Neural cell (in vitro differentiated cells): ENCODE measurements at regions not wholly inside any gene's neighbourhood (a gene's known extent, or its start where the extent isn't known, plus 50 kb on each side); places are given as distances from the start of the nearest gene placed in this dataset.
"Not testable (repeated sequence)": the region's sequence is repeated elsewhere in the genome, so short reads cannot be mapped to it uniquely, and the experiment has no call there.

Experiments
- H2AFZ ChIP-seq: fragments of 200-600, 300-800 bp; sonication (generic), shearing (Covaris generic); 2 replicates; pipeline ENCODE4 v1.6.0; 2014; ENCODE audit warnings: low read depth, mild to moderate bottlenecking, antibody characterized with exemption, low read length, moderate library complexity
- H3F3A ChIP-seq: fragments of 200-600 bp; shearing (Covaris generic); 2 replicates; pipeline ENCODE4 v1.6.1; 2016; ENCODE audit warnings: mild to moderate bottlenecking, moderate library complexity, mixed read lengths, antibody characterized with exemption, low read length; ENCODE audit not compliant: insufficient read depth, poor library complexity, severe bottlenecking
- H3K27ac ChIP-seq: fragments of 200-600, 300-800 bp; sonication (generic), shearing (Covaris generic); 2 replicates; pipeline ENCODE4 v1.5.1; 2014; ENCODE audit warnings: mild to moderate bottlenecking, low read length, moderate library complexity
- H3K27me3 ChIP-seq: fragments of 300-800, 200-600 bp; sonication (generic), shearing (Covaris generic); 2 replicates; pipeline ENCODE4 v1.6.0; 2014; ENCODE audit warnings: mild to moderate bottlenecking, low read depth, low read length, moderate library complexity; ENCODE audit not compliant: insufficient read depth
- H3K36me3 ChIP-seq: fragments of 300-800, 200-600 bp; sonication (generic), shearing (Covaris generic); 2 replicates; pipeline ENCODE4 v1.5.1; 2014; ENCODE audit warnings: mild to moderate bottlenecking, antibody characterized with exemption, low read length, moderate library complexity; ENCODE audit not compliant: insufficient read depth
- H3K4me2 ChIP-seq: fragments of 300-800, 200-600 bp; sonication (generic), shearing (Covaris generic); 2 replicates; pipeline ENCODE4 v1.6.0; 2014; ENCODE audit warnings: mild to moderate bottlenecking, low read length
- H3K4me3 ChIP-seq: fragments of 300-800, 200-600 bp; sonication (generic), shearing (Covaris generic); 2 replicates; pipeline ENCODE4 v1.5.1; 2014; ENCODE audit warnings: mild to moderate bottlenecking, low read length, moderate library complexity
- H3K79me2 ChIP-seq: fragments of 200-600 bp; shearing (Covaris generic); replicated peaks from 2 replicates; pipeline ENCODE4 v1.6.0; 2014; ENCODE audit warnings: mild to moderate bottlenecking, low read length, moderate library complexity; ENCODE audit not compliant: insufficient read depth
- H3K9ac ChIP-seq: fragments of 300-800, 200-600 bp; sonication (generic), shearing (Covaris generic); 2 replicates; pipeline ENCODE4 v1.6.1; 2016; ENCODE audit warnings: mild to moderate bottlenecking, low read length, mixed read lengths
- H3K9me2 ChIP-seq: fragments of 200-600 bp; shearing (Covaris generic); 2 replicates; pipeline ENCODE4 v1.6.1; 2016; ENCODE audit warnings: mild to moderate bottlenecking, low read length, mixed read lengths; ENCODE audit not compliant: insufficient read depth
- H3K9me3 ChIP-seq: fragments of 200-600, 300-800 bp; sonication (generic), shearing (Covaris generic); 2 replicates; pipeline ENCODE4 v1.6.1; 2016; ENCODE audit warnings: mild to moderate bottlenecking, mixed run types, low read length, moderate library complexity, mixed read lengths
- H4K20me1 ChIP-seq: fragments of 200-600 bp; shearing (Covaris generic); 2 replicates; pipeline ENCODE4 v1.6.1; 2016; ENCODE audit warnings: mild to moderate bottlenecking, mixed run types; ENCODE audit not compliant: insufficient read depth
- EP300 ChIP-seq: fragments of 450-650 bp; conservative IDR thresholded peaks from 2 replicates; pipeline ENCODE4 v1.6.1; 2014; ENCODE audit warnings: antibody characterized with exemption, mild to moderate bottlenecking, moderate library complexity; ENCODE audit not compliant: poor library complexity, severe bottlenecking
- EZH2 ChIP-seq: fragments of 200-600, 300-800 bp; shearing (Covaris generic), sonication (generic); IDR thresholded peaks from 2 replicates; pipeline ENCODE4 v1.6.1; 2014; ENCODE audit warnings: antibody characterized with exemption, low read length, borderline replicate concordance, mild to moderate bottlenecking; ENCODE audit not compliant: insufficient read depth, poor library complexity, severe bottlenecking
- MXI1 ChIP-seq: fragments of 450-650 bp; conservative IDR thresholded peaks from 2 replicates; pipeline ENCODE4 v1.6.1; 2014; ENCODE audit warnings: antibody characterized with exemption, mild to moderate bottlenecking; ENCODE audit not compliant: poor library complexity, severe bottlenecking
- RAD21 ChIP-seq: fragments of 450-650 bp; conservative IDR thresholded peaks from 2 replicates; pipeline ENCODE4 v1.6.1; 2014; ENCODE audit warnings: antibody characterized with exemption, mild to moderate bottlenecking, moderate library complexity
- SMC3 ChIP-seq: fragments of 450-650 bp; conservative IDR thresholded peaks from 2 replicates; pipeline ENCODE4 v1.6.1; 2014; ENCODE audit warnings: antibody characterized with exemption, mild to moderate bottlenecking, moderate library complexity; ENCODE audit not compliant: poor library complexity
- TAF1 ChIP-seq: IDR thresholded peaks from 2 replicates; pipeline ENCODE4 v1.6.1; 2012; ENCODE audit warnings: low read depth
- TF ChIP-seq, protein P1 (sequence below): fragments of 450-650 bp; IDR thresholded peaks from 2 replicates; pipeline ENCODE4 v1.5.1; 2014; ENCODE audit warnings: antibody characterized with exemption, mild to moderate bottlenecking, moderate library complexity; ENCODE audit not compliant: poor library complexity, severe bottlenecking
- TF ChIP-seq, protein P2 (sequence below): IDR thresholded peaks from 2 replicates; pipeline ENCODE4 v1.6.1; 2012; ENCODE audit warnings: borderline replicate concordance

DNA sequence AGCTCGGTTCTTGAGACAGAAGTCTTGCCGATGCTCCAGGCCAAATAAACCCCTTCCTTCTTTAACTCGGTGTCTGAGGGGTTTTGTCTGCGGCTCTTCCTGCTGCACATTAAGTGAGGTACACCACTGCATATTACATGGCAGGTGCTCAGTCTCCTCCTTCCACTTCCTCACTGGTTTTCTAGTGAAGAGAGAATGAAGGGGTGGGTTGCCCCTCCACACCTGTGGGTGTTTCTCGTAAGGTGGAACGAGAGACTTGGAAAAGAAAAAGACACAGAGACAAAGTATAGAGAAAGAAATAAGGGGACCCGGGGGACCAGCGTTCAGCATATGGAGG is 138.0 kb downstream of the OR2B2 start:
- H3F3A ChIP-seq, H4K20me1 ChIP-seq, H3K9me2 ChIP-seq, H3K9ac ChIP-seq, H3K9me3 ChIP-seq, H3K4me2 ChIP-seq, H2AFZ ChIP-seq, H3K27ac ChIP-seq, H3K36me3 ChIP-seq, H3K4me3 ChIP-seq, H3K79me2 ChIP-seq: not testable (repeated sequence)
- H3K27me3 ChIP-seq = peaks cover 14% of the 10 kb centered on the region

DNA sequence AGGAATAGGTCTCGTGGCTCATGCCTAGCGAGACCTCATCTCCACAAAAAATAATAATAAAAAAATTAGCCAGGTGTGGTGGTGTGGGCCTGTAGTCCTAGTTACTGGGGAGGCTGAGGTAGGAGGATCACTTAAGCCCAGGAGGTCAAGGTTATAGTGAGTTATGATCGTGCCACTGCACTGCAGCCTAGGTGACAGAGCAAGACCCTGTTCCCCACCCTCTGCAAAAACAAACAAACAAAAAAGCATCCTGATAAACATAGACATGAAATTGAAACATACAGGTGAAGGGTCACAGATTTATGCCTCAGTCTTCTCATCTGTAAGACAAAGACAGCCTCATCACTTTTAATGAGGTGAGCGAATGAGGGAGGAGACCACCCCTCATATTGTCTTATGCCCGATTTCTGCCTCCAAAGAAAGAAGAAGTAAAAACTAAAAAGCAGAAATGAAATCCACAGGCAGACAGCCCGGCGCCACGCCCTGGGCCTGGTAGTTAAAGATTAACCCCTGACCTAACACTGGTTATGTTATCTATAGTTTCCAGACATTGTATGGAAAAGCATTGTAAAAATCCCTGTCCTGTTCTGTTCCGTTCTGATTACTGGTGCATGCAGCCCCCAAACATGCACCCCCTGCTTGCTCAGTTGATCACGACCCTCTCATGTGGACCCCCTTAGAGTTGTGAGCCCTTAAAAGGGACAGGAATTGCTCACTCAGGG is 138.5 kb downstream of the OR2B2 start:
- H3F3A ChIP-seq, H3K9ac ChIP-seq, H4K20me1 ChIP-seq, H3K9me2 ChIP-seq, H3K27ac ChIP-seq, H3K36me3 ChIP-seq, H3K79me2 ChIP-seq, H3K4me3 ChIP-seq, H3K4me2 ChIP-seq, H2AFZ ChIP-seq, H3K9me3 ChIP-seq: not testable (repeated sequence)
- peaks cover 14% of the 10 kb centered on the region for H3K27me3 ChIP-seq

DNA sequence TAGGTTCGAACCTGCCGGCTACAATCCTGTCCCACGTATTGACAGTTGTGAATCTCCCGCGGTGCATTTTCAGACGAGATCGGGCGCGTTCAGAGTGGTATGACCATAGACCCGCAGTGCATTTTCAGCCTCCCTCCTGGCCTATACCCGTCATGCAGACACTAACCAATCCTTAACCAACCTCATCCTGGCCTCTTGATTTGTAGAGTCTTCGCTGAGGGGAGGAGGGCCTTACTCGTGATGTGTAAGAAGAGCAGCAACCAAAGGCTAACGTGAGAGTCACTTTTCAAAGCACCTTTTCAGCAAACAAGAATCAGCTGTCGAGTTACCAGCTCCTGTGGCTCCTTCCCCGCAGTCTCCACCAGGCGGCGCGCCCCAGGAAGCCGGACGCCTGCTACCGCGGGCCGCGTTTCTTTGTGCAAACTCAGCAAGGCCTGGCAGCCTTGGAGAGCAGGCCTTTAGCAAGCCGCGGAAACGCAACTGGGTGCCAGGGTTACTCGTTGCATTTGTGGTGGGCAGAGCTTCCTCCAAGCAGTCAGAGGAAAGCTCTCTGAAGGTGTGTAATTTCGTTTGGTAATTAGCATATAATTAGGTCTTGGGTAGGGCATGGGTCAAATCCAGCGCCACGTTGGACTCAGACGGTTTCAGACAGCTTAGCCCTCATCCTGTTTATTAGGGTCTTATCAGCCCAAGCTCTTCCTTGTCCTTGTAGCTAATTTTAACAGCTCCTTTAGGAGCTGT is 139.8 kb downstream of the OR2B2 start:
- Histone ChIP-seq H3K36me3 (no peaks in the 10 kb centered on the region), H3K9me3 (no peaks in the 10 kb centered on the region), H4K20me1 (no peaks in the 10 kb centered on the region), H3K9me2 (no peaks in the 10 kb centered on the region), H3K27ac (no peak overlapping the region), H3K4me2 (no peak overlapping the region), H3K4me3 (peak overlapping the region; percentile 25), H3F3A (no peaks in the 10 kb centered on the region), H2AFZ (no peak overlapping the region), H3K79me2 (no peaks in the 10 kb centered on the region), H3K27me3 (peaks cover 14% of the 10 kb centered on the region), H3K9ac (no peak overlapping the region)
- TF ChIP-seq, protein P1, sequence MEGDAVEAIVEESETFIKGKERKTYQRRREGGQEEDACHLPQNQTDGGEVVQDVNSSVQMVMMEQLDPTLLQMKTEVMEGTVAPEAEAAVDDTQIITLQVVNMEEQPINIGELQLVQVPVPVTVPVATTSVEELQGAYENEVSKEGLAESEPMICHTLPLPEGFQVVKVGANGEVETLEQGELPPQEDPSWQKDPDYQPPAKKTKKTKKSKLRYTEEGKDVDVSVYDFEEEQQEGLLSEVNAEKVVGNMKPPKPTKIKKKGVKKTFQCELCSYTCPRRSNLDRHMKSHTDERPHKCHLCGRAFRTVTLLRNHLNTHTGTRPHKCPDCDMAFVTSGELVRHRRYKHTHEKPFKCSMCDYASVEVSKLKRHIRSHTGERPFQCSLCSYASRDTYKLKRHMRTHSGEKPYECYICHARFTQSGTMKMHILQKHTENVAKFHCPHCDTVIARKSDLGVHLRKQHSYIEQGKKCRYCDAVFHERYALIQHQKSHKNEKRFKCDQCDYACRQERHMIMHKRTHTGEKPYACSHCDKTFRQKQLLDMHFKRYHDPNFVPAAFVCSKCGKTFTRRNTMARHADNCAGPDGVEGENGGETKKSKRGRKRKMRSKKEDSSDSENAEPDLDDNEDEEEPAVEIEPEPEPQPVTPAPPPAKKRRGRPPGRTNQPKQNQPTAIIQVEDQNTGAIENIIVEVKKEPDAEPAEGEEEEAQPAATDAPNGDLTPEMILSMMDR = peak; percentile 81
- peak; percentile 60 for TF ChIP-seq RAD21
- TF ChIP-seq MXI1 = no peak
- TF ChIP-seq EP300 = no peak
- no peak for TF ChIP-seq TAF1
- TF ChIP-seq, protein P2, sequence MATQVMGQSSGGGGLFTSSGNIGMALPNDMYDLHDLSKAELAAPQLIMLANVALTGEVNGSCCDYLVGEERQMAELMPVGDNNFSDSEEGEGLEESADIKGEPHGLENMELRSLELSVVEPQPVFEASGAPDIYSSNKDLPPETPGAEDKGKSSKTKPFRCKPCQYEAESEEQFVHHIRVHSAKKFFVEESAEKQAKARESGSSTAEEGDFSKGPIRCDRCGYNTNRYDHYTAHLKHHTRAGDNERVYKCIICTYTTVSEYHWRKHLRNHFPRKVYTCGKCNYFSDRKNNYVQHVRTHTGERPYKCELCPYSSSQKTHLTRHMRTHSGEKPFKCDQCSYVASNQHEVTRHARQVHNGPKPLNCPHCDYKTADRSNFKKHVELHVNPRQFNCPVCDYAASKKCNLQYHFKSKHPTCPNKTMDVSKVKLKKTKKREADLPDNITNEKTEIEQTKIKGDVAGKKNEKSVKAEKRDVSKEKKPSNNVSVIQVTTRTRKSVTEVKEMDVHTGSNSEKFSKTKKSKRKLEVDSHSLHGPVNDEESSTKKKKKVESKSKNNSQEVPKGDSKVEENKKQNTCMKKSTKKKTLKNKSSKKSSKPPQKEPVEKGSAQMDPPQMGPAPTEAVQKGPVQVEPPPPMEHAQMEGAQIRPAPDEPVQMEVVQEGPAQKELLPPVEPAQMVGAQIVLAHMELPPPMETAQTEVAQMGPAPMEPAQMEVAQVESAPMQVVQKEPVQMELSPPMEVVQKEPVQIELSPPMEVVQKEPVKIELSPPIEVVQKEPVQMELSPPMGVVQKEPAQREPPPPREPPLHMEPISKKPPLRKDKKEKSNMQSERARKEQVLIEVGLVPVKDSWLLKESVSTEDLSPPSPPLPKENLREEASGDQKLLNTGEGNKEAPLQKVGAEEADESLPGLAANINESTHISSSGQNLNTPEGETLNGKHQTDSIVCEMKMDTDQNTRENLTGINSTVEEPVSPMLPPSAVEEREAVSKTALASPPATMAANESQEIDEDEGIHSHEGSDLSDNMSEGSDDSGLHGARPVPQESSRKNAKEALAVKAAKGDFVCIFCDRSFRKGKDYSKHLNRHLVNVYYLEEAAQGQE = no peak
- TF ChIP-seq EZH2 = no peak
- TF ChIP-seq SMC3 = peak; percentile 80
